Hematopoietic multipotent progenitor cell treated with erythropoietin and hydrocortisone succinate and interleukin-3 and kit ligand, for 6 days (in vitro differentiated cells): ENCODE measurements at regions not wholly inside any gene's neighbourhood (a gene's known extent, or its start where the extent isn't known, plus 50 kb on each side); places are given as distances from the start of the nearest gene placed in this dataset.
"Not testable (repeated sequence)": the region's sequence is repeated elsewhere in the genome, so short reads cannot be mapped to it uniquely, and the experiment has no call there.

Experiments
- DNase-seq: peaks from one replicate; pipeline ENCODE4 v3.0.0-alpha.2; 2015

GRCh38 chr5:162811071-162811470 lies 626.3 kb upstream of the CCNG1 start:
- no peak for DNase-seq

GRCh38 chr5:162816816-162817215 lies 620.6 kb upstream of the CCNG1 start:
- DNase-seq: no peak

- DNase-seq: no peak
Measured at GRCh38 chr5:162817364-162817763, 620.0 kb upstream of the CCNG1 start.

GRCh38 chr5:162821664-162822063 lies 615.7 kb upstream of the CCNG1 start:
- DNase-seq: not testable (repeated sequence)

- DNase-seq: no peak
Measured at GRCh38 chr5:162824360-162824759, 613.0 kb upstream of the CCNG1 start.

- no peak for DNase-seq
Measured at GRCh38 chr5:162837155-162837554, 600.2 kb upstream of the CCNG1 start.

- no peak for DNase-seq
Measured at GRCh38 chr5:162842727-162843126, 594.7 kb upstream of the CCNG1 start.

GRCh38 chr5:162852134-162852533 lies 585.3 kb upstream of the CCNG1 start:
- DNase-seq: no peak

- no peak for DNase-seq
Measured at GRCh38 chr5:162858770-162859169, 578.6 kb upstream of the CCNG1 start.

GRCh38 chr5:162870966-162871365 lies 566.4 kb upstream of the CCNG1 start:
- no peak for DNase-seq

GRCh38 chr5:162882629-162883028 lies 554.8 kb upstream of the CCNG1 start:
- no peak for DNase-seq

GRCh38 chr5:162886717-162887116 lies 550.7 kb upstream of the CCNG1 start:
- no peak for DNase-seq

- DNase-seq: no peak
Measured at GRCh38 chr5:162888268-162888667, 549.1 kb upstream of the CCNG1 start.

GRCh38 chr5:162911873-162912272 lies 525.5 kb upstream of the CCNG1 start:
- DNase-seq: no peak

GRCh38 chr5:162916368-162916767 lies 521.0 kb upstream of the CCNG1 start:
- DNase-seq: no peak

- DNase-seq: no peak
Measured at GRCh38 chr5:162929104-162929503, 508.3 kb upstream of the CCNG1 start.

GRCh38 chr5:162931501-162931900 lies 505.9 kb upstream of the CCNG1 start:
- DNase-seq: no peak

GRCh38 chr5:162939991-162940390 lies 497.4 kb upstream of the CCNG1 start:
- DNase-seq: no peak

- DNase-seq: no peak
Measured at GRCh38 chr5:162948677-162949076, 488.7 kb upstream of the CCNG1 start.

GRCh38 chr5:162956570-162956969 lies 480.8 kb upstream of the CCNG1 start:
- no peak for DNase-seq

GRCh38 chr5:162964144-162964543 lies 473.3 kb upstream of the CCNG1 start:
- DNase-seq: not testable (repeated sequence)

GRCh38 chr5:162990063-162990462 lies 447.3 kb upstream of the CCNG1 start:
- DNase-seq: no peak

GRCh38 chr5:162990856-162991497 lies 446.4 kb upstream of the CCNG1 start:
- DNase-seq: no peak

- DNase-seq: no peak
Measured at GRCh38 chr5:162995568-162995967, 441.8 kb upstream of the CCNG1 start.

GRCh38 chr5:162996053-162996452 lies 441.3 kb upstream of the CCNG1 start:
- DNase-seq: no peak

GRCh38 chr5:163005949-163006348 lies 431.4 kb upstream of the CCNG1 start:
- no peak for DNase-seq
